AG04449 (cell line): ENCODE measurements at regions not wholly inside any gene's neighbourhood (a gene's known extent, or its start where the extent isn't known, plus 50 kb on each side); places are given as distances from the start of the nearest gene placed in this dataset.

Source experiments
- CTCF ChIA-PET: fragments of 350-600 bp; formaldehyde crosslinking; extraction: SDS; loops from one replicate; lab custom pipeline; 2021; ENCODE audit warnings: antibody characterized with exemption; lab: Yijun Ruan, JAX
- POLR2A ChIA-PET: fragments of 400-600, 350-600 bp; formaldehyde crosslinking; extraction: SDS; loops from one replicate; lab custom pipeline; 2020; ENCODE audit warnings: antibody characterized with exemption, inconsistent platforms; lab: Yijun Ruan, JAX
- DNase-seq: peaks from one replicate; pipeline ENCODE4 v3.0.0-alpha.2; 2010; ENCODE audit warnings: low read depth, low spot score
- H3K4me3 ChIP-seq: 2 replicates; pipeline ENCODE4 v1.5.1; 2011; ENCODE audit warnings: low read depth, mild to moderate bottlenecking, control low read depth, low read length
- CTCF ChIP-seq: IDR thresholded peaks from one replicate; pipeline ENCODE4 v1.5.1; 2011; ENCODE audit warnings: mild to moderate bottlenecking, moderate library complexity, low read length, control low read depth, inconsistent platforms; ENCODE audit not compliant: insufficient read depth; ENCODE audit errors: missing control alignments

DNA sequence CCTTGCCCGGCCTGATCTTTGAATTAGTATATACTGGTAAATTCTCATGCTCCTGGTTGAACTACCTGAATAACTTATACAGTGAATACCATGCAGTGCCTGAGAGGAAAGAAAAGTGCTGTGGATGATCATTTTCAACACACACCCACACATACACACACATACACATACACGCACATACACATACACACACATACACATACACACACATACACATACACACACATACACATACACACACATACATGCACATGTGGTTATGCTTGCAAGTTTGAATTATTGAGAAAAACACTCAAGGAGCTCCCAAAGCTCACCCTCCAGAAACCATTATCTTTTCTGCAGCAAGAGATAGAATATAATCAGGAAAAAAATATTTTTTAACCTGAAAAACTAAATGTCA lies 366.9 kb upstream of the RASGEF1B start:
- CTCF ChIA-PET = no interaction called here
- DNase-seq = no peak
- POLR2A ChIA-PET = no interaction called here
- TF ChIP-seq CTCF = no peak
- no peak overlapping the region for H3K4me3 ChIP-seq

DNA sequence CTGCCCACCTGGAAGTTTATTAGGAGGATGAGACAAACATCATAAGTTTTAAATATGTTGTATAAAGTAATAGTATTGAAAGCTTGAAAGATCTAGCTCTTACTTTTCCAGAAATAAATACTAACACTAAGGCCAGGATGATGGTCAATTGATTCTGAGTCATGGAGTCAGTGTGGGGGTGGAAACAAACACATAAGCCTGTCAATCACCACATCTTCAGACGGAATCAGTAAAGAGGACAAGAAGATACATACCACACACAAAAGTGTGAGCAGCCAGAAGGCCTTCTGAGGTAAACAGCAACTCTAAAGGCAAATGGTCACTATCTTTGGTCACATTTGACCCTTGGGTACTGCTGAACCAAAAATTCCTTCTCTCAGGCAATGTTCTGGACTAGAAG lies 365.0 kb upstream of the RASGEF1B start:
- H3K4me3 ChIP-seq = no peak overlapping the region
- no peak for TF ChIP-seq CTCF
- CTCF ChIA-PET = interaction anchor here (0.6 kb wide), 1 partner anchor 288 kb away, joined by 3 read pairs; no protein-coding TSS in a partner anchor

GRCh38 chr4:81833576-81833975 lies 361.9 kb upstream of the RASGEF1B start:
- TF ChIP-seq CTCF = no peak
- H3K4me3 ChIP-seq = no peak overlapping the region
- ChIA-PET POLR2A (no interaction called here), CTCF (no interaction called here)
- DNase-seq = no peak

More for the DNA sequence above, 365.0 kb upstream of the RASGEF1B start:
- POLR2A ChIA-PET = no interaction called here
- no peak for DNase-seq

DNA sequence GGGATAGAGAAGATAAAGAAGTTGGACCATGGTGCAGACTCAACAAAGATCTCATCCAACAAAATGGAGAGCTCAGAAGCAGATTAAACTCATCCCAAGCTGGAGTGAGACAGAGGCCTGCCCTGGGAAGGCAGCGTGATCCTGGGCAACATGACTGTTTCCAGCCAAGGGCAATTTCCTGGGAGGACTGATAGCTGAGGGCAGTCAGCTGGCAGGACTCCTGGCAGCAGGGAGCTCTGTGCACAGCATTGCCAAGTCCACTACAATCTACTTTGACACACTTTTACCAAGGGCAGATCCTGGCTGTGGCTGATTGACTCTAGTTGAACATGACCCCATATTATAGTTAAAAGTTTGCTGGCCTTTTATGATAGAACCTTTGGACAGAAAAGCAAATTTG lies 357.3 kb upstream of the RASGEF1B start:
- ChIA-PET POLR2A (no interaction called here), CTCF (no interaction called here)
- TF ChIP-seq CTCF = no peak
- DNase-seq = no peak
- no peak overlapping the region for H3K4me3 ChIP-seq

- DNase-seq = no peak
- no peak overlapping the region for H3K4me3 ChIP-seq
- no peak for TF ChIP-seq CTCF
- POLR2A ChIA-PET = no interaction called here
- CTCF ChIA-PET = no interaction called here
These were observed 356.0 kb upstream of the RASGEF1B start for GRCh38 chr4:81827577-81828202.

DNA sequence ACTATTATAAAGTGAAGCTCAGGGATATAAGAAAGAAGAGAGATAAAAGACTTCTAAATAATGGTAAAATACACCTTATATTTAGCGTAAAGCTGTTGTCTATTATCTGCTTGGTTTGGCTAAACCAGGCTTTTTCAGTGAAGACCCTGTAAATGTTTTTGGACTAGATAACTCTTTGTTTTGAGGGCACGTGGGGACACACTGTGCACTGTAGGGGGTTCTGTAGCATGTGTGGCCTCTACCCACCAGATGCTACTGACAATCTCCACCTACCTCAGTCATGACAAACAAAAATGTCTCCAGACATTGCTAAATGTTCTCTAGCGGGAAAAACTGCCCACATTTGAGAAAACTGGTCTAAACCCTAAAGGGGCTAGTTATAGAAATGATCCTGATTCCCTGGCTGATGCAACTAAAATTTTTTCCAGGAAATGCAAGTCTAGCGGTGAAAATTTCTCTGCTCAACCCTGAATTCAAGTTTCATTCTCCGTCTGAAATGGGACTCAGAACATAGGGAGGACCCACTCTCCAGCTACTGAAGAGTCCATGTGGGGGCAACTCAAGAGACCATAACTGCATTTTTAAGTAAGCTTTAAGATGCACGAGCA lies 355.2 kb upstream of the RASGEF1B start:
- ChIA-PET POLR2A (no interaction called here), CTCF (no interaction called here)
- TF ChIP-seq CTCF = no peak
- DNase-seq = no peak
- no peak overlapping the region for H3K4me3 ChIP-seq
